HG03045 (cell line): ENCODE measurements at regions not wholly inside any gene's neighbourhood (a gene's known extent, or its start where the extent isn't known, plus 50 kb on each side); places are given as distances from the start of the nearest gene placed in this dataset.

Experiments used
- ATAC-seq: cut with Tn5 transposase; IDR thresholded peaks from one replicate; pipeline ENCODE4 v1.9.1; 2021; ENCODE audit warnings: mild to moderate bottlenecking, moderate library complexity; ENCODE audit not compliant: unreplicated experiment

- no peak for ATAC-seq
Measured at GRCh38 chr14:38526826-38527501, 271.1 kb upstream of the CLEC14A start.

- no peak for ATAC-seq
Measured at GRCh38 chr14:38524636-38525509, 269.0 kb upstream of the CLEC14A start.

GRCh38 chr14:38522724-38523123, 266.8 kb upstream of the CLEC14A start:
- no peak for ATAC-seq

GRCh38 chr14:38521591-38521990, 265.7 kb upstream of the CLEC14A start:
- ATAC-seq = no peak

- ATAC-seq = no peak
Measured at GRCh38 chr14:38517426-38517825, 261.5 kb upstream of the CLEC14A start.

GRCh38 chr14:38512236-38512635, 256.3 kb upstream of the CLEC14A start:
- ATAC-seq = no peak

- ATAC-seq = no peak
Measured at GRCh38 chr14:38507299-38507698, 251.4 kb upstream of the CLEC14A start.

GRCh38 chr14:38505973-38506249, 250.0 kb upstream of the CLEC14A start:
- ATAC-seq = no peak

GRCh38 chr14:38505221-38505972, 249.5 kb upstream of the CLEC14A start:
- no peak for ATAC-seq

GRCh38 chr14:38504175-38504574, 248.3 kb upstream of the CLEC14A start:
- ATAC-seq = no peak

- no peak for ATAC-seq
Measured at GRCh38 chr14:38502239-38502638, 246.3 kb upstream of the CLEC14A start.

GRCh38 chr14:38500125-38500524, 244.2 kb upstream of the CLEC14A start:
- no peak for ATAC-seq

- ATAC-seq = no peak
Measured at GRCh38 chr14:38496092-38496491, 240.2 kb upstream of the CLEC14A start.

GRCh38 chr14:38490273-38490672, 234.4 kb upstream of the CLEC14A start:
- ATAC-seq = no peak

- no peak for ATAC-seq
Measured at GRCh38 chr14:38485026-38485425, 229.1 kb upstream of the CLEC14A start.

- no peak for ATAC-seq
Measured at GRCh38 chr14:38481952-38482678, 226.2 kb upstream of the CLEC14A start.

- ATAC-seq = no peak
Measured at GRCh38 chr14:38469156-38469555, 213.3 kb upstream of the CLEC14A start.

GRCh38 chr14:38442208-38442607, 186.3 kb upstream of the CLEC14A start:
- ATAC-seq = no peak

- ATAC-seq = no peak
Measured at GRCh38 chr14:38432186-38432585, 176.3 kb upstream of the CLEC14A start.

GRCh38 chr14:38431156-38431555, 175.3 kb upstream of the CLEC14A start:
- no peak for ATAC-seq

- ATAC-seq = no peak
Measured at GRCh38 chr14:38430522-38430921, 174.6 kb upstream of the CLEC14A start.
